ENCODE measurements at regions not wholly inside any gene's neighbourhood (a gene's known extent, or its start where the extent isn't known, plus 50 kb on each side); places are given as distances from the start of the nearest gene placed in this dataset.

DNA sequence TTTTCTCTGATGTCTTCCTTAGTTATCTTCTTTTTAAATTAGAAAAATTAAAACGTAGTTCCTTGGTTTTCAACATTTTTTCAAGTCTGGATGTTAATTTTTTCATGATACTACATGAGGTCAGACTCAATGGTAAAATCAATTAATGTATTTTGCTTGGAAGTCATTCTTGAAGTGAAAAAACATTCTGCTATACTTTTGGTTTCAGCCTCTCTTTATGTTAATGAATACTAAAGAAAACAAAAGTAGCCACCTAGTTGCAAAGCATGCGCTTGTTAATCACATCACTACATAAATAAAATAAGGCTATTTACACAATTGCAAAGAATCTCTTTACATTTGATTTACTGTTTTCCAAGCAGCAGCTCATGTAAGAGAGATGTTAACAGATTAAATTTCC, 170.4 kb downstream of the LIPI start:
- no peak for TF ChIP-seq PRDM4 (tag by site-specific recombination; IDR thresholded peaks at IDR 0.05)
- TF ChIP-seq CTCF (tag by site-specific recombination; IDR thresholded peaks at IDR 0.05), result no peak
- no peak for TF ChIP-seq ZNF664 (tag by site-specific recombination; IDR thresholded peaks at IDR 0.05)
